SU-DHL-6 (cell line): ENCODE measurements at regions not wholly inside any gene's neighbourhood (a gene's known extent, or its start where the extent isn't known, plus 50 kb on each side); places are given as distances from the start of the nearest gene placed in this dataset.

Source experiments
- EZH2phosphoT487 ChIP-seq: fragments of 200-600 bp; sonication (generic), shearing (Covaris generic); conservative IDR thresholded peaks from 2 replicates; pipeline ENCODE4 v1.6.1; 2018; ENCODE audit warnings: mild to moderate bottlenecking, antibody characterized with exemption, low read length, moderate library complexity, mixed read lengths
- TF ChIP-seq, protein P1 (sequence below): fragments of 200-600 bp; sonication (generic); IDR thresholded peaks from one replicate; pipeline ENCODE4 v1.5.1; 2017; ENCODE audit warnings: antibody characterized with exemption, mild to moderate bottlenecking, low read length, moderate library complexity; ENCODE audit not compliant: insufficient read depth, poor library complexity, severe bottlenecking

DNA sequence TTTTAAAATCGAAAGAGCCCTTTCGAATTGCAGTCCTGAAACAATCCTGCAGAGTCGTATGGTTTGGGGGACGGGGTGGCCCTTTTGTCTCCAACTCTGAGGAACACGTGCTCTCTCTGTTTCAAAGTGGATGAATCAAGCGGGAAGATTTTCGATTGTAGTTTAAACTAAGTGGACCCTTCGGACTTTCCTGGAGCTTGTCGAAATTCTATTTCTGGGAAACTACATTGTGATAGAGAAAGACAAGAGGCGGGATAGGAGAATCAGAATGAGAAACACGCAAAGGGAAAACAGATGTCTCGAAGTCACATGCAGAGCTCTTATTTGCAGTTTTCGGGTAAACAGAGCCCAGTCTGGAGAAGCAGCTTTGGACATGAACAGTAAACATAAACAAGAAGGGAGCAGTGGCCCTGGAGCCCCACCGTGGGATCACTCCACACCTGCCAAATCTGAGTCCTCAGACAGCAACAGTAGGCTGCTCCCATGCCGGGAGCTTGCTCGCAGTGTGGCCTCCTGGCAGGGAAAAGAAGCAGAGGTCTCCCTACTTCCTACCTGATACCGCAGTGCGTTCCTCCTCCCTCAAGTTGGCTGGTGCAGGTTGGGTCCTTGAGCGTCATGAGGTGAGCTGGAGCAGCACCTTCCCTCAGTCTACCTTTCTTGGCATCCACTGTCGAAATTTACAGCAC is 202.4 kb downstream of the SLC4A3 start:
- TF ChIP-seq EZH2phosphoT487: no peak
- TF ChIP-seq, protein P1, sequence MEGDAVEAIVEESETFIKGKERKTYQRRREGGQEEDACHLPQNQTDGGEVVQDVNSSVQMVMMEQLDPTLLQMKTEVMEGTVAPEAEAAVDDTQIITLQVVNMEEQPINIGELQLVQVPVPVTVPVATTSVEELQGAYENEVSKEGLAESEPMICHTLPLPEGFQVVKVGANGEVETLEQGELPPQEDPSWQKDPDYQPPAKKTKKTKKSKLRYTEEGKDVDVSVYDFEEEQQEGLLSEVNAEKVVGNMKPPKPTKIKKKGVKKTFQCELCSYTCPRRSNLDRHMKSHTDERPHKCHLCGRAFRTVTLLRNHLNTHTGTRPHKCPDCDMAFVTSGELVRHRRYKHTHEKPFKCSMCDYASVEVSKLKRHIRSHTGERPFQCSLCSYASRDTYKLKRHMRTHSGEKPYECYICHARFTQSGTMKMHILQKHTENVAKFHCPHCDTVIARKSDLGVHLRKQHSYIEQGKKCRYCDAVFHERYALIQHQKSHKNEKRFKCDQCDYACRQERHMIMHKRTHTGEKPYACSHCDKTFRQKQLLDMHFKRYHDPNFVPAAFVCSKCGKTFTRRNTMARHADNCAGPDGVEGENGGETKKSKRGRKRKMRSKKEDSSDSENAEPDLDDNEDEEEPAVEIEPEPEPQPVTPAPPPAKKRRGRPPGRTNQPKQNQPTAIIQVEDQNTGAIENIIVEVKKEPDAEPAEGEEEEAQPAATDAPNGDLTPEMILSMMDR: no peak
